HG03342 (cell line): ENCODE measurements at regions not wholly inside any gene's neighbourhood (a gene's known extent, or its start where the extent isn't known, plus 50 kb on each side); places are given as distances from the start of the nearest gene placed in this dataset.
"Not testable (repeated sequence)": the region's sequence is repeated elsewhere in the genome, so short reads cannot be mapped to it uniquely, and the experiment has no call there.

Experiments used
- ATAC-seq: cut with Tn5 transposase; IDR thresholded peaks from one replicate; pipeline ENCODE4 v1.9.1; 2021; ENCODE audit warnings: mild to moderate bottlenecking, moderate library complexity; ENCODE audit not compliant: unreplicated experiment

- no peak for ATAC-seq
These were observed 267.6 kb downstream of the RND3 start for GRCh38 chr2:150219861-150220260.

- ATAC-seq, result no peak
These were observed 272.4 kb downstream of the RND3 start for GRCh38 chr2:150215041-150215440.

- no peak for ATAC-seq
These were observed 272.8 kb downstream of the RND3 start for GRCh38 chr2:150214626-150215025.

DNA sequence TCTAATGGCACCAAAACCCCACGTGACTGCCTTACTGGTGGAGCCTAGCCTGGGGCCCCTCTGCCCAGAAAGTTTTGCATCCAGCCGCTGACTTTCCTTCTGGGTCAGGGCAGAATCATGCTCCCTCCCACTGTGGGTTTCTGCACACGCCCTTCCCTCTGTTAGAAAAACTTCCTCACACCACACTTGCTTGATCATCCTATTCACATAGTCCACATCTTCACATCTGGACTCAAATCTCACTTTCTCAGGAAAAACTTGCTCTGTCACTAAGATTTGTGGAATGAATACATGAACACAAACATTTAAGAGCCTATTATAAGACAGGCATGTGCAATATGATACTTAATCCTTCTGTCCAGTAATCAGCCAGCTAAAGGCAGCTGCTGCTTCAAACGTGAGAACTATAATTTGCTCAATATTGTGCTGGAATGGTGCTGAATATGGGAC is 274.7 kb downstream of the RND3 start:
- no peak for ATAC-seq

DNA sequence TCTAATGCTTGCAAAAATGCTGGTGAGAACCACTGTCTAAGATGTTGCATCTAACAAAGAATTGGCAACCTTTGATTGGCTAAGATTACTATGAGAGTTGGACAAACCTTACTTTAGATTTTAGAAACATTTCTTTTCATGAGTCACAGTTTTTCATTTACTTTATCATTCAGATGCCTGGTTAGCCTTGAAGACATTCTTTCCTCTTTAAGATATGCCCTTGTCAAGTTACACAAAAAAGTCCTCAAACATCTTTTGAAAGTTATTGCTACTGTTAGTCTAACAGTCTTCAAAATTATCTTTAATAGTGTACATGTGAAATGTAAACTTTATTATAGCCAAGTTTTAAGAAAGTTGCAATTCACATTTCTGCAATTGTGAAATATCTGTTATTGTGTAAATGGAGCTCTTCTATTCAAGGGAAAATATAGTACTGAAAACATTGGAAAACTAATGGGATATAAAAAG is 276.3 kb downstream of the RND3 start:
- no peak for ATAC-seq

DNA sequence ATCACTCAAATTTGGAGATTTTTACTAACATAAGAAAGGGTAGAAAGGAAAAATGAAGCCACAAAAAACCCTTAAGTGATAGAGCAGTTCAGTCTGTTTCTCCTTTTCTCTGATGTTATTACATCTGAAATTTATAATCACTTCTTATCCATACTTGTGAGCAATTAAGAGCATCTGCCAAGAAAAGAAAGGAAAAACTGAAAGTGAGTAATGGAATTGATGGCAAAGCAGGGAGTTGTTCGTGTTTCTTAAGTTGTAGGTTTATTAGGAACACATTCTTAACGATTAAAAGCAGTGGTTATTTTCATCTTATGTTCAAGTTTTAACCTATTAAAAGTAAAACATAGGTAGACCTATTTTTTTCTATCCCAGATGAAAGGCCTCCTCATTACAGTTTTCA is 277.7 kb downstream of the RND3 start:
- no peak for ATAC-seq

DNA sequence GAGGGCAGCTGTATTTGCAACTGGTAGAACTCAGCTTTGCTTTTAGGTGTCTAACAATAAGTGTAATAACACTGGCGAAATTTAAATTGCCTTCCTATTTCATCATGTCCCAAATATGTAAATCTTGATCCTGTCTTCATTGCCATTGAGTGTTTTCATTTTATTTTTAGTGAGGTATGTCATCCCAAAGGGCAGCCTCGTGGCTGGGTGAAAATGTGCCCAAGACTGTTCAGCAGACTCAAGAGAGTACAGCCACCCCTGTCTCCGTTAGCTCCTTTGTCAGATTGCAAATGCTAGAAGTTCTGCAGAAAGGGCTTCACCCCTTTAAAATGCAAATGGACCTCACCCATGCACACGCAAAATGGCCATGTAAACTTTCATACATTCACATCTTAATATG is 278.8 kb downstream of the RND3 start:
- ATAC-seq, result no peak

GRCh38 chr2:150207979-150208378 is 279.5 kb downstream of the RND3 start:
- no peak for ATAC-seq

- ATAC-seq, result no peak
These were observed 283.0 kb downstream of the RND3 start for GRCh38 chr2:150204451-150204850.

GRCh38 chr2:150194816-150195215 is 292.7 kb downstream of the RND3 start:
- ATAC-seq, result not testable (repeated sequence)

GRCh38 chr2:150192701-150193100 is 294.8 kb downstream of the RND3 start:
- no peak for ATAC-seq

DNA sequence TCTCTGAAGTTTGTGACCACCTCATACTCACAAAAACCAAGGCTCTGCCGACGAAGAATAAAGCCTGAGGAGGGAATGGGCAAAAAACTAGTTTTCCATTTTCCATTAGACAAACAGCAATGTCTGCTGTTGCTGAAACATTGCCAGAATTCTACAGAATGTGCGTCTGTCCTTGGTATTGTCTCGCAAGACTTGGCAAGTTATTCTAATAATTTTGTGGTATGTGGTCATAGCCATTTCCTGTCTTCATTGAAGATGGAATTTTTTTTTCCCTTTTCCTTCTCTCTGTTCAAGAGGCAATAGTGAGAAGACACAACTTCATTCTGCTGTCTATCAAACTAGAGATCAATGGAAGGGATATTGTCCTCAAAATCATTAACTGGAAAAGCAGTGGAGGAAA is 296.1 kb downstream of the RND3 start:
- ATAC-seq, result no peak

- ATAC-seq, result no peak
These were observed 296.9 kb downstream of the RND3 start for GRCh38 chr2:150190546-150190945.

DNA sequence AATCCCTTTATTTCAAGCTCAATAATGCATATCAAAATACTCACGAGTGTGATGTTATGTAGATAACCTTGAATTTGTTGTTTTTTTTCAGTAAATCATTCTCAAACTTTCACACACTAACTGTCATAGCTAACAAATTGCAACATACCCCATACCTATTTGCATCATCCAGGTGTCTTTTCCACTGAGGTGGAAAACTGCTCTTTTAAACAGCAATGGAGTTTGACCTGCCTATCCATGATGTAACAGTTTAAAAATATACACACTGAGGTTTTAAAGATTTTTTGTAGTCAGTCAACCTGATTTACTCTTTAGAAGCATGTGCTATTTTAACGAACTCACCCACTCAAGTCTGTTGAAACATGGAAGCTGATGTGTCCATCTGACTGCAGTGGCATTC is 298.7 kb downstream of the RND3 start:
- no peak for ATAC-seq

DNA sequence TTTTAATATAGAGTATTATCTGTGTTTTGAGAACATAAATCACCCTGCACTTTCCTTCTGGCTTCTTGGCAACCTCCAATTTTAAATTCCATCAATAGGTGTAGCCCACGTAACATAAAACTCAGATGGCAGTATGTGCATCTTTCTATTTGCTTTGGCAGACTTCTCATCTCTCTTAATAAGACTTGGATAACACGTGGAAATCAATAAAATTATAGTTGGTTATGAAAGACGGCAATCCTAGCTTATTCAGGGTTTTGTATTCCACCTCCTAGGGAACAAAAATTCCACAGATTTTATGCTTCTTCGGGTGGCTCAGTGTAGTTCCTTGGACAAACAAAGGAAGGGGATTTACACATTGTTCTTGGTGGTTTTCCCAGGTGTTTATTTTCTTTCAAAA is 299.3 kb downstream of the RND3 start:
- no peak for ATAC-seq

DNA sequence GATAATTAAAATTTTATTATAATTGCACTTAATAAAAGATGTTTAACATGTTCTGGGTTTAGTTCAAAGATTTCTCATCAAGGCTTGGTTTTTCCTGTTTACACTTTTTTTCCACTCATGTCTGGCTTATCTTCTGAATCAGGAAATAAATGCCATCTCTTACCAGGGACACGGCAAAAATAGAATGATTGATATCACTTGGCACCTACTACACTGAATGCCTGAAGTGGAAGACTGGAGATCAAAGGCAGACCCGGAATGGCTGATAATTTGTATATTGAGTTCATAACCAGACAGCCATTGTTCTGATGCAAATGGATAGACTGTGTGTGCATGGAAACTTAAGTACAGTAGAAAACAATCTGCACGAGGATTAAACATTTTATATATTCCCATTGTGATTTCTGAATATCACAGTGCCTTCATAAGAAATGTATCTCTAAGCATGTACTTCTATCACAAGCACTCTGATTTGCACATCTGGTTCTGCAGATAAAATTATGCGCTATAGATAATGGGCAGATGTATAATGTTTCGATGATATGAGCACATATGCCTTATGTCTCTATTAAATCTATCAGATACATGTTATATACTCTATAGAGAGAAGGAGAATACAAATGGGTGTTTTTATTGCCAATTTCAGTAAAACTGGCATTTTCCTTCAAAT is 304.8 kb downstream of the RND3 start:
- ATAC-seq, result no peak

DNA sequence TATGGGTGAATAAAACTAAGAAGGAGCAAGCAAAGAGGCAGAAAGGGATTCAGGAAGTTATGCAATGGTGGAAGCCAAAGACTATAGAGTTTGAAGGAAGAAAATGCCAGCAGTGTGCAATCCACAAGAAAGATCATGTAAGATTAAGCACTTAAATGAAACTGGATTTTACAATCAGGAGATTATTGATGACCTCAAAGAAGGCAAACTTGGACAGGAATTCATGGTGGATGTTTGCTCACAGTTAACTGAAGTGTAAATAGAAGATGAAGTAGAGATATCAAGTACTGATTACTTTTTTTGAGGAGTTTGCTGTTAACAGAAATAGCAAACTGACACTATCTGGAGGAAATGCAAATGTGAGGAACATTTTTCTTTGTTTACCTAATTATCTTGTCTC is 308.9 kb downstream of the RND3 start:
- ATAC-seq, result no peak

- ATAC-seq, result no peak
These were observed 312.5 kb downstream of the RND3 start for GRCh38 chr2:150174971-150175421.

DNA sequence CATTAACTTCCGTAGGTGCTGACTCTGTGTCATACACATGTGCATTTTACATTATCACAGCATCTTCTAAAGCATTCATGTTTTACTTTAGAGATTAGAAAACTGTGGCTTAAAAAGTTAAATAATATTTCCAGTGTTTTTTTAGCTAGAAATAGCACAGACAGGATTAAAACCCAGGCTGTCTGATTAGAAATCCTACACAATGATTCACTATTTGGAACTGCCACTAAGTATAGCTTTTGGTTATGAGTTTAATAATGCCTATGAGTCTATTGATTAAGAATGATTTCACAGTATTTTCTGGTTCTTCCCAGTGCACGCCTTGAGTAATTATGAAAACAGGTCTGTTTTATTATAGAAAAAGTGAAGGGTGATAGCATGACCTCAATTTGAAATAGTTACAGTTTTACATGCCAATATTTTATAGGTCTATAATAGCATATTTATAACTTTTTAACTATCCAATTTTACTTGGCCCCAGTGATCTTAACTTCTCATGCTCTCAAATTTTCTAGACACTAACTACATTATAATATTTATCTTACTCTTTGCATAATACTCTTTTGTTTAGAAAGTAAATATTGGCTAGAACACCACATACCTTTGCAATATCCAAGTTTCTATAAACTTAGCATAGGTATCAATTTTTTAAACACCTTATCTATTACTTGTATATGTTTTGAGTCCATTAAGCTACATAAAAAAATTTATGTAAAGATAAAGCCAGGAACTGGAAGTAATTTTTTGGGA is 313.2 kb downstream of the RND3 start:
- ATAC-seq, result no peak

- no peak for ATAC-seq
These were observed 316.4 kb downstream of the RND3 start for GRCh38 chr2:150171065-150171548.

DNA sequence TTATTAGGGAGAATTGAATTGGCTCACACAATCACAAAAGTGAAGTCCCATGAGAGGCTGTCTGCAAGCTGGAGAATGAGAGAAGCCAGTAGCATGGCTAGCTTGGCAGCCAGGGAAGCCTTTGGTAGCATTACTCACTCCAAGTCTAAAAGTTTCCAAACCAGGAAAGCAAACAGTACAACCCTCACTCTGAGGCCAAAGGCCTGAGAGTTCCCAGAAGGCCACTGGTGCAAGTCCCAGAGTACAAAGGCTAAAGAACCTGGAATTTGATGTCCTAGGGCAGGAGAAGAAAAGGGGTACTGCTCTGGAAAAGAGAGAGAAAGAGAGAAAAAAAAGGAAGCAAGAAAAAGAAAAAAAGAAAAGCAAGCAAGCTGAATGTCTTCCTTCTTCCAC is 318.2 kb downstream of the RND3 start:
- no peak for ATAC-seq

DNA sequence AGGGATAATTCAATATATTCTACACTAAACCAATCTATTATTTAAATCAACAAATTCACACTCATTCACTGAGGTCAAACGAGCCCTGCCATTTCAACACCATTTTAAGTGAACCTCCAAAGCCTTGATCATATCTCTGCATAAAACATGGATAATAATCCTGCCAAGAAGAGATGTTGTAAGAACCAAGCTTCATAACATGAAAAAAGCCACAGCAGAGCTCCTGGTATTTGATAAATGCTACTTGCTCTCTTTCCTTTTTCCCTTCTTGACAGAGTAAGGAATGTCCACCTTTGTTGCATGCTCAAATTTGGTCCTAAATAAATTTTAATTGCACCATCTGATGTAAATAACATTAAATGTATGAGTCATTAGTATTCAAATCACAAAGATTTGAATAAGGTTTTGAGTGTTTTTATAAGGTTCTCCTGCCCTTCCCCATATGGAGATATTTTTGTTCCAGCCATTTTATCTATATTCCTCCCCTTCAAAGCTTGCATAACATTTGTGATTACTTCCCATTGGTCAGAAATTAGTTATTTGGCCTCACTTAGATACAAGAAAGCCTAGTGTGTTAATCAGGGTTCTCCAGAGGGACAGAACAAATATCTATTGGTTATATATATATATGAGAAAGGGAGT is 318.8 kb downstream of the RND3 start:
- ATAC-seq, result no peak
